Liver (tissue), 8 donors: ENCODE measurements at regions not wholly inside any gene's neighbourhood (a gene's known extent, or its start where the extent isn't known, plus 50 kb on each side); places are given as distances from the start of the nearest gene placed in this dataset.
A peak's percentile ranks its signal among the peaks of the same experiment; 100 is the strongest.

Experiments
- DNase-seq: peaks from one replicate; pipeline ENCODE4 v3.0.0-alpha.2; 2017; ENCODE audit warnings: low spot score
- H3K27ac ChIP-seq, 2 donors: one replicate each; pipeline ENCODE4 v1.7.0; 2013; ENCODE audit warnings: inconsistent platforms in 2 of 2, low read length in 2 of 2, control low read depth in 1 of 2, low read depth in 1 of 2, mild to moderate bottlenecking in 1 of 2
- H3K27me3 ChIP-seq, 4 donors: one replicate each; pipeline versions ENCODE4 v1.6.1 to v1.7.0; 2013; ENCODE audit warnings: low read length in 3 of 4, inconsistent platforms in 1 of 4, mild to moderate bottlenecking in 1 of 4, moderate library complexity in 1 of 4; ENCODE audit not compliant: control insufficient read depth in 4 of 4, insufficient read depth in 4 of 4
- H3K36me3 ChIP-seq, 4 donors: one replicate each; pipeline versions ENCODE4 v1.6.1 to v1.7.0; 2013; ENCODE audit warnings: low read length in 3 of 4, mild to moderate bottlenecking in 3 of 4, low read depth in 1 of 4, moderate library complexity in 1 of 4; ENCODE audit not compliant: control insufficient read depth in 4 of 4, insufficient read depth in 3 of 4
- H3K4me1 ChIP-seq, 4 donors: one replicate each; pipeline versions ENCODE4 v1.6.1 to v1.7.0; 2013; ENCODE audit warnings: low read length in 3 of 4, mild to moderate bottlenecking in 3 of 4, moderate library complexity in 1 of 4; ENCODE audit not compliant: control insufficient read depth in 4 of 4, insufficient read depth in 4 of 4
- H3K4me3 ChIP-seq, 3 donors: one replicate each; pipeline versions ENCODE4 v1.6.1 to v1.7.0; 2013; ENCODE audit warnings: low read length in 3 of 3, control low read depth in 1 of 3, low read depth in 1 of 3, mild to moderate bottlenecking in 1 of 3
- H3K9ac ChIP-seq, 2 donors: one replicate each; pipeline ENCODE4 v1.7.0; 2013; ENCODE audit warnings: low read length in 2 of 2, mild to moderate bottlenecking in 2 of 2, moderate library complexity in 2 of 2, control low read depth in 1 of 2, low read depth in 1 of 2
- H3K9me3 ChIP-seq, 4 donors: one replicate each; pipeline versions ENCODE4 v1.6.1 to v1.7.0; 2013; ENCODE audit warnings: low read length in 3 of 4; ENCODE audit not compliant: control insufficient read depth in 4 of 4
- EGR1 ChIP-seq, 2 donors: IDR thresholded peaks; 2 replicates each; pipeline ENCODE4 v1.6.1; 2016 to 2018; ENCODE audit warnings: antibody characterized with exemption in 2 of 2, low read depth in 2 of 2
- FOXA1 ChIP-seq: IDR thresholded peaks from 2 replicates; pipeline ENCODE4 v1.6.1; 2016; ENCODE audit warnings: antibody characterized with exemption
- FOXA2 ChIP-seq: IDR thresholded peaks from 2 replicates; pipeline ENCODE4 v1.6.1; 2016; ENCODE audit warnings: antibody characterized with exemption
- GABPA ChIP-seq, 2 donors: IDR thresholded peaks in 1 of 2; conservative IDR thresholded peaks in 1 of 2; 2 replicates each; pipeline ENCODE4 v1.6.1; 2016; ENCODE audit warnings: antibody characterized with exemption in 2 of 2, mild to moderate bottlenecking in 1 of 2, moderate library complexity in 1 of 2
- HNF4A ChIP-seq, 2 donors: conservative IDR thresholded peaks; 2 replicates each; pipeline ENCODE4 v1.6.1; 2016; ENCODE audit warnings: antibody characterized with exemption in 2 of 2, mild to moderate bottlenecking in 2 of 2
- HNF4G ChIP-seq: IDR thresholded peaks from 2 replicates; pipeline ENCODE4 v1.6.1; 2016; ENCODE audit warnings: antibody characterized with exemption
- NR2F2 ChIP-seq: IDR thresholded peaks from 2 replicates; pipeline ENCODE4 v1.6.1; 2016; ENCODE audit warnings: antibody characterized with exemption
- RAD21 ChIP-seq, 2 donors: IDR thresholded peaks; 2 replicates each; pipeline ENCODE4 v1.6.1; 2016; ENCODE audit warnings: antibody characterized with exemption in 2 of 2, mild to moderate bottlenecking in 2 of 2
- RXRA ChIP-seq, 2 donors: IDR thresholded peaks; 2 replicates each; pipeline ENCODE4 v1.6.1; 2017 to 2018; ENCODE audit warnings: antibody characterized with exemption in 2 of 2, mild to moderate bottlenecking in 1 of 2
- SP1 ChIP-seq: IDR thresholded peaks from 2 replicates; pipeline ENCODE4 v1.6.1; 2018; ENCODE audit warnings: antibody characterized with exemption, mild to moderate bottlenecking
- TAF1 ChIP-seq: conservative IDR thresholded peaks from 2 replicates; pipeline ENCODE4 v1.6.1; 2016; ENCODE audit warnings: antibody characterized with exemption, mild to moderate bottlenecking
- YY1 ChIP-seq: IDR thresholded peaks from 2 replicates; pipeline ENCODE4 v1.6.1; 2016; ENCODE audit warnings: antibody characterized with exemption, mild to moderate bottlenecking
- WGBS: extraction: QIAGEN DNeasy Blood & Tissue Kit; methylation state at CpG from one replicate; pipeline ENCODE4 v1.1.7; 2013; 5-methylcytosine and 5-hydroxymethylcytosine counted together
- TF ChIP-seq, protein P1 (sequence below): IDR thresholded peaks from 2 replicates; pipeline ENCODE4 v1.6.1; 2016; ENCODE audit warnings: antibody characterized with exemption
- TF ChIP-seq, protein P2 (sequence below): IDR thresholded peaks from 2 replicates; pipeline ENCODE4 v1.6.1; 2016; ENCODE audit warnings: antibody characterized with exemption
- TF ChIP-seq, protein P3 (sequence below): IDR thresholded peaks from 2 replicates; pipeline ENCODE4 v1.6.1; 2016; ENCODE audit warnings: antibody characterized with exemption
- TF ChIP-seq, protein P4 (sequence below): IDR thresholded peaks from 2 replicates; pipeline ENCODE4 v1.6.1; 2016; ENCODE audit warnings: antibody characterized with exemption, mild to moderate bottlenecking
- TF ChIP-seq, protein P5 (sequence below): fragments of 150-350 bp; IDR thresholded peaks from 2 replicates; pipeline ENCODE4 v1.5.1; 2017; ENCODE audit warnings: improper control_type of control experiment, low read depth, low read length; ENCODE audit not compliant: missing input control
- donor health status: healthy.
- donor health status: healthy.
- donor health status: healthy.
- donor health status: healthy.
- donor health status: healthy.

DNA sequence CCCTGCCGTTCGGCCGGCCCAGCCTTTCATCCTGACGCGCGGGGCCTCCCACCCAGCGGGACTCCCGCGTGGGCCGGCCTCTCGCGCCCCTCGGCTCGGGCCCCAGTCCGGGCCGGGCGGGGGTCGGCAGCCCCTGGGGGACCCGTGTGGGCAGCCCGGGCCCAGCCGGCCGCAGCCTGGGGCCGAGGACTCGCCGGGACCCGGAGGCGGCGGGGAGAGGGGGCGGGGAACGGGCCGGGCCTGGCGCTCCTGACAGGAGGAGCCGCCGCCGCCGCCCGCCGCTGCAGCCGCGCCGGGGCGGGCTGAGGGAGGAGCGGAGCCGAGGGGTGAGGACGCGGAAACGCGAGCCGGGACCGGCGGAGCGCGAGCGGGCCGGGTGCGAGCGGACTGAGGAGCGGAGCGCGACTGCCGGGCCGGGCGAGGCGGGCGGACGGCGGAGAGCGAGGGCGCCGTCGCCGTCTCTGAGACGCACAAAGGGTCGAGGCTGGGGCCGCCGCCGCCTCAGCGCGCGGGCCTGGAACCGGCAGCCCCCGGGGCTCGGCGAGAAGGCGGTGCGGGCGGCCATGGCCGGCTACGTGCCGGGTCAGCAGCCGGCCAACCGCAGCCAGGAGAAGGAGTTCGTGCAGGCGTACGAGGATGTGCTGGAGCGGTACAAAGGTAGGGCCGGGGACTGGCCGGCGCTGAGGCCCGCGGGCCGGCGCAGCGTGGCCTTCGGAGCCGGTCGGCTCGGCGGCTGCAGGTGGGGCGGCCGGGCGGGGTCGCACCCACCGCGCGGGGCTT is 79.1 kb downstream of the NDUFS5 start:
- no peaks in the 10 kb centered on the region for H3K9me3 ChIP-seq
- H3K36me3 ChIP-seq, result no peaks in the 10 kb centered on the region
- H3K27me3 ChIP-seq, result no peaks in the 10 kb centered on the region
- TF ChIP-seq RAD21 (IDR thresholded peaks at IDR 0.05) (no peak), YY1 (no peak), EGR1 (IDR thresholded peaks at IDR 0.05; ENCODE audit: low read depth in 2 of 2) (no peak), SP1 (no peak), HNF4A (conservative IDR thresholded peaks at IDR 0.05) (no peak), FOXA1 (no peak), GABPA (IDR thresholded peaks at IDR 0.05 in 1 of 2, conservative IDR thresholded peaks at IDR 0.05 in 1 of 2) (no peak), RXRA (IDR thresholded peaks at IDR 0.05) (no peak), FOXA2 (no peak), HNF4G (no peak)
- TF ChIP-seq, protein P1, sequence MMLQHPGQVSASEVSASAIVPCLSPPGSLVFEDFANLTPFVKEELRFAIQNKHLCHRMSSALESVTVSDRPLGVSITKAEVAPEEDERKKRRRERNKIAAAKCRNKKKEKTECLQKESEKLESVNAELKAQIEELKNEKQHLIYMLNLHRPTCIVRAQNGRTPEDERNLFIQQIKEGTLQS, result no peak
- TF ChIP-seq, protein P2, sequence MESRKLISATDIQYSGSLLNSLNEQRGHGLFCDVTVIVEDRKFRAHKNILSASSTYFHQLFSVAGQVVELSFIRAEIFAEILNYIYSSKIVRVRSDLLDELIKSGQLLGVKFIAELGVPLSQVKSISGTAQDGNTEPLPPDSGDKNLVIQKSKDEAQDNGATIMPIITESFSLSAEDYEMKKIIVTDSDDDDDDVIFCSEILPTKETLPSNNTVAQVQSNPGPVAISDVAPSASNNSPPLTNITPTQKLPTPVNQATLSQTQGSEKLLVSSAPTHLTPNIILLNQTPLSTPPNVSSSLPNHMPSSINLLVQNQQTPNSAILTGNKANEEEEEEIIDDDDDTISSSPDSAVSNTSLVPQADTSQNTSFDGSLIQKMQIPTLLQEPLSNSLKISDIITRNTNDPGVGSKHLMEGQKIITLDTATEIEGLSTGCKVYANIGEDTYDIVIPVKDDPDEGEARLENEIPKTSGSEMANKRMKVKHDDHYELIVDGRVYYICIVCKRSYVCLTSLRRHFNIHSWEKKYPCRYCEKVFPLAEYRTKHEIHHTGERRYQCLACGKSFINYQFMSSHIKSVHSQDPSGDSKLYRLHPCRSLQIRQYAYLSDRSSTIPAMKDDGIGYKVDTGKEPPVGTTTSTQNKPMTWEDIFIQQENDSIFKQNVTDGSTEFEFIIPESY, result no peak
- TF ChIP-seq, protein P3, sequence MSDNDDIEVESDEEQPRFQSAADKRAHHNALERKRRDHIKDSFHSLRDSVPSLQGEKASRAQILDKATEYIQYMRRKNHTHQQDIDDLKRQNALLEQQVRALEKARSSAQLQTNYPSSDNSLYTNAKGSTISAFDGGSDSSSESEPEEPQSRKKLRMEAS, result no peak
- WGBS, result under 1% methylated on average over 116 of the region's 116 CpGs
- H3K4me1 ChIP-seq, result peaks cover 0 to 28% (median 15%) of the 10 kb centered on the region in 4 donors
- DNase-seq, result peak; percentile 66
- peak overlapping the region; percentile 52 to 79 for H3K9ac ChIP-seq
- H3K4me3 ChIP-seq, result peak overlapping the region; percentile 74 to 92 (median 91)
- H3K27ac ChIP-seq, result peak overlapping the region; percentile 85 to 89

DNA sequence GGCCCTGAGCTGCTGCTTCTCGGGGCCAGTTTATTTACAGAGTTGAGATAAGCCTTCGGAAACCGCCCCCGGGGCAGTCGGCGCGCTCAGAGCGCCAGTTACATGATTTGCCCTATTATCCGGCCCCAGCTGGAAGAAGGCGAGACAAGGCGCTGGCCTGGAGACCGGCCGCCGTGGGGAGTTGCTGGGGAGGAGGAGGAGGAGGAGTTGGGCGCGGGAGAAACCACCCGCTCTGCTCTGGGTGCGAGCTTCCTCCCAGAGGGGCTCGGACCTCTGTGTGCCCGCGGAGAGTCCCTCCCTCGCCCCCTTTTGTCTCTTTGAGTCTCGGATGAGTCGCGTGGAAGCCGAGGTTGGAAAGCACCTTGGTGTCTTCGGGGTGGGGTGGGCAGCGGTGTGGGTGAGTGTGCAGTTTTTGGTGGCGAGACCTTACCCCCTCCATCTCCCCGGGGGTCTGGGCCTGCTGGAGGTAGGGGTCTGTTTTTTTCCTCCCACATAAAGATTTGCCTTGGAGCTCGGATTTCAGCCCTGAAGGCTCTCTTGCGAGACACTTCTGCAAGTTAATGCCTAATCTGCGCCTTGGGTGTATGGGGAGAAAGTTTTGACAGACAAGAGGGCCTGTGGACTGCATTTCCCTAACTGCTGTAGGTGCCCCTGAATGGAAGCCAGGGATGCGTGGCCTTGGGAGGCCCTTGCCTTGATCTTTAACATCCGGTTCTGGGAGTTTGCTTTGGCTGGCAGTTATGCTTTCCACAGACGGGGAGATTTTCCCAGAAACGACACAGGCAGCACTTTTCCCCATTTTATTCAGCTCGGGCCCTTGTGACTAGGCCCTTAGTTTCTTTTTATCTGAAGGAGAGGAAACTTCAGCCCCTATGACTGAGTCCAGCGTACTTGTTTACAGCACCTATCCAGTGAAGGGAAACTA is 80.0 kb downstream of the NDUFS5 start:
- peaks cover 2 to 35% (median 15%) of the 10 kb centered on the region in 4 donors for H3K4me1 ChIP-seq
- no peaks in the 10 kb centered on the region for H3K36me3 ChIP-seq
- 1% methylated on average over 39 of the region's 39 CpGs for WGBS
- H3K4me3 ChIP-seq, result peak overlapping the region; percentile 74 to 92 (median 91)
- DNase-seq, result peak; percentile 49
- H3K27me3 ChIP-seq, result no peaks in the 10 kb centered on the region
- no peaks in the 10 kb centered on the region for H3K9me3 ChIP-seq
- H3K27ac ChIP-seq, result peak overlapping the region; percentile 85 to 89
- peak overlapping the region; percentile 52 to 72 for H3K9ac ChIP-seq
- TF ChIP-seq, protein P4, sequence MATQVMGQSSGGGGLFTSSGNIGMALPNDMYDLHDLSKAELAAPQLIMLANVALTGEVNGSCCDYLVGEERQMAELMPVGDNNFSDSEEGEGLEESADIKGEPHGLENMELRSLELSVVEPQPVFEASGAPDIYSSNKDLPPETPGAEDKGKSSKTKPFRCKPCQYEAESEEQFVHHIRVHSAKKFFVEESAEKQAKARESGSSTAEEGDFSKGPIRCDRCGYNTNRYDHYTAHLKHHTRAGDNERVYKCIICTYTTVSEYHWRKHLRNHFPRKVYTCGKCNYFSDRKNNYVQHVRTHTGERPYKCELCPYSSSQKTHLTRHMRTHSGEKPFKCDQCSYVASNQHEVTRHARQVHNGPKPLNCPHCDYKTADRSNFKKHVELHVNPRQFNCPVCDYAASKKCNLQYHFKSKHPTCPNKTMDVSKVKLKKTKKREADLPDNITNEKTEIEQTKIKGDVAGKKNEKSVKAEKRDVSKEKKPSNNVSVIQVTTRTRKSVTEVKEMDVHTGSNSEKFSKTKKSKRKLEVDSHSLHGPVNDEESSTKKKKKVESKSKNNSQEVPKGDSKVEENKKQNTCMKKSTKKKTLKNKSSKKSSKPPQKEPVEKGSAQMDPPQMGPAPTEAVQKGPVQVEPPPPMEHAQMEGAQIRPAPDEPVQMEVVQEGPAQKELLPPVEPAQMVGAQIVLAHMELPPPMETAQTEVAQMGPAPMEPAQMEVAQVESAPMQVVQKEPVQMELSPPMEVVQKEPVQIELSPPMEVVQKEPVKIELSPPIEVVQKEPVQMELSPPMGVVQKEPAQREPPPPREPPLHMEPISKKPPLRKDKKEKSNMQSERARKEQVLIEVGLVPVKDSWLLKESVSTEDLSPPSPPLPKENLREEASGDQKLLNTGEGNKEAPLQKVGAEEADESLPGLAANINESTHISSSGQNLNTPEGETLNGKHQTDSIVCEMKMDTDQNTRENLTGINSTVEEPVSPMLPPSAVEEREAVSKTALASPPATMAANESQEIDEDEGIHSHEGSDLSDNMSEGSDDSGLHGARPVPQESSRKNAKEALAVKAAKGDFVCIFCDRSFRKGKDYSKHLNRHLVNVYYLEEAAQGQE, result peak; percentile 33
- peak; percentile 42 to 43 for TF ChIP-seq GABPA (IDR thresholded peaks at IDR 0.05 in 1 of 2, conservative IDR thresholded peaks at IDR 0.05 in 1 of 2)
- TF ChIP-seq, protein P1, result peak; percentile 55
- TF ChIP-seq, protein P3, result peak; percentile 44
- peak; percentile 52 to 61 for TF ChIP-seq HNF4A (conservative IDR thresholded peaks at IDR 0.05)
- TF ChIP-seq, protein P5, sequence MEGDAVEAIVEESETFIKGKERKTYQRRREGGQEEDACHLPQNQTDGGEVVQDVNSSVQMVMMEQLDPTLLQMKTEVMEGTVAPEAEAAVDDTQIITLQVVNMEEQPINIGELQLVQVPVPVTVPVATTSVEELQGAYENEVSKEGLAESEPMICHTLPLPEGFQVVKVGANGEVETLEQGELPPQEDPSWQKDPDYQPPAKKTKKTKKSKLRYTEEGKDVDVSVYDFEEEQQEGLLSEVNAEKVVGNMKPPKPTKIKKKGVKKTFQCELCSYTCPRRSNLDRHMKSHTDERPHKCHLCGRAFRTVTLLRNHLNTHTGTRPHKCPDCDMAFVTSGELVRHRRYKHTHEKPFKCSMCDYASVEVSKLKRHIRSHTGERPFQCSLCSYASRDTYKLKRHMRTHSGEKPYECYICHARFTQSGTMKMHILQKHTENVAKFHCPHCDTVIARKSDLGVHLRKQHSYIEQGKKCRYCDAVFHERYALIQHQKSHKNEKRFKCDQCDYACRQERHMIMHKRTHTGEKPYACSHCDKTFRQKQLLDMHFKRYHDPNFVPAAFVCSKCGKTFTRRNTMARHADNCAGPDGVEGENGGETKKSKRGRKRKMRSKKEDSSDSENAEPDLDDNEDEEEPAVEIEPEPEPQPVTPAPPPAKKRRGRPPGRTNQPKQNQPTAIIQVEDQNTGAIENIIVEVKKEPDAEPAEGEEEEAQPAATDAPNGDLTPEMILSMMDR, result no peak
- TF ChIP-seq FOXA1, result no peak
- TF ChIP-seq HNF4G, result no peak
- peak; percentile 68 to 80 for TF ChIP-seq RXRA (IDR thresholded peaks at IDR 0.05)
- peak; percentile 13 for TF ChIP-seq FOXA2
- peak in 1 of 2 donors; percentile 63 for TF ChIP-seq RAD21 (IDR thresholded peaks at IDR 0.05)
- peak; percentile 46 for TF ChIP-seq TAF1
- TF ChIP-seq NR2F2, result peak; percentile 89
- TF ChIP-seq SP1, result peak; percentile 54
- peak in 1 of 2 donors; percentile 45 for TF ChIP-seq EGR1 (IDR thresholded peaks at IDR 0.05; ENCODE audit: low read depth in 2 of 2)
